ENCODE measurements at regions not wholly inside any gene's neighbourhood (a gene's known extent, or its start where the extent isn't known, plus 50 kb on each side); places are given as distances from the start of the nearest gene placed in this dataset.

DNA sequence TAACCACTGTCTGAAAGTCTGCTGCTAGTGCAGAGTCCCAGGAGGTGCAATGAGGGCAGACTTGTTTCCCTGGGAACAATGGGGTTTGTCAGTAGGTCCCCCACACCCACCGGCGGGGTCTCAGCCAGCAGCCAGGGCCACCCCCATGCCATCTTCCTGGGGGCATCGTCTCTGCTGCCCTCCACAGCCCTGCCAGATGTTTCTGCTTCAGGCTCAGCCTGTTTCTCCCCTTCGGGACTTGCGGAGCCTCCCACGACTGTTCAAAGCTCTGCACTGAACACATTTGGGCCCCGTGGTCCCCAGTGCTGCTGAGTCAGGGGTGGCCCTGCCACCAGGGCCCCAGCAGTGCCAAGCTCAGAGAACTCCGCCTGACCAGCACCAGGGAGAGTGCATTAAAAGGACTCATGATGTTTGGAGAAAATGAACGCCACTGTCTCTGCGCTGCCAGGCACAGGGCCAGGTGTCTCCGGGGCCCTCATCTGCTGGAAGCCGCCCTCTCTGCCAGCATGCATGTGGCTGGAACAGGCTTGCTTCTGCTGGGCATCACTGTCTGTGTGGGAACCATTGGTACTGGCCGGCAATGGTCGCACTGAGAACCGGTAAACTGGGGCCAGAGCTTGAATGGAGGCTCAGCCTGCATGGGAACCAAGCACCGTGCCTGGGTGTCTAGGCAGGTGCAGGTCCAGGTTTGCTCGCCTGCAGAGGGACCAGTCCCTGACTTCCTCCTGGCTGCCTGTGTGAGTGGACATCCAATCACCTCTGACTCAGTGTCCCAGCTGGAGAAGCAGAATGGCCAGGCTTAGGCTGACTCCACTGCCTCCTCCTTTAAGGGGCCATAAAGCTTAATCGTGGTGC lies 345.1 kb downstream of the GLRX3 start:
- TF ChIP-seq, protein P1, sequence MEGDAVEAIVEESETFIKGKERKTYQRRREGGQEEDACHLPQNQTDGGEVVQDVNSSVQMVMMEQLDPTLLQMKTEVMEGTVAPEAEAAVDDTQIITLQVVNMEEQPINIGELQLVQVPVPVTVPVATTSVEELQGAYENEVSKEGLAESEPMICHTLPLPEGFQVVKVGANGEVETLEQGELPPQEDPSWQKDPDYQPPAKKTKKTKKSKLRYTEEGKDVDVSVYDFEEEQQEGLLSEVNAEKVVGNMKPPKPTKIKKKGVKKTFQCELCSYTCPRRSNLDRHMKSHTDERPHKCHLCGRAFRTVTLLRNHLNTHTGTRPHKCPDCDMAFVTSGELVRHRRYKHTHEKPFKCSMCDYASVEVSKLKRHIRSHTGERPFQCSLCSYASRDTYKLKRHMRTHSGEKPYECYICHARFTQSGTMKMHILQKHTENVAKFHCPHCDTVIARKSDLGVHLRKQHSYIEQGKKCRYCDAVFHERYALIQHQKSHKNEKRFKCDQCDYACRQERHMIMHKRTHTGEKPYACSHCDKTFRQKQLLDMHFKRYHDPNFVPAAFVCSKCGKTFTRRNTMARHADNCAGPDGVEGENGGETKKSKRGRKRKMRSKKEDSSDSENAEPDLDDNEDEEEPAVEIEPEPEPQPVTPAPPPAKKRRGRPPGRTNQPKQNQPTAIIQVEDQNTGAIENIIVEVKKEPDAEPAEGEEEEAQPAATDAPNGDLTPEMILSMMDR (IDR thresholded peaks at IDR 0.05): no peak
- no peak for TF ChIP-seq POLR2AphosphoS5 (IDR thresholded peaks at IDR 0.05)
